ENCODE measurements at regions not wholly inside any gene's neighbourhood (a gene's known extent, or its start where the extent isn't known, plus 50 kb on each side); places are given as distances from the start of the nearest gene placed in this dataset.

DNA sequence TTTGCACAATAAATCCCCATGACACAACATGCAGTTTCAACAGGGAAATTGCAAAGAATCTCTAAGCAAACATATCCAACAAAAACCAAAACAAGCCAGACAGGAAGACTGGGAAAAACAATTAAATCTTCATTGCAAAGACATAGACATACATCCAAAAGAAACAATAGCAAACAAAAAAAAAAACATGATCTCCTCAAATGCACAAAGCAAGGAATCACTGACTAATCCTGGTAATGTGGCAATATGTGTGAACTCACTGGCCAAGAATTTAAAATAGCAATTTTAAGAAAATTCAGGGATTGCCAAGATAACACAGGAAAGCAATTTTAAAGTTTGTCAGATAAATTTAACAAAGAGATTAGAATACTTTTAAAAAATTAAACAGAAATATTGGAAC, 520.1 kb upstream of the SMC2 start:
- TF ChIP-seq, protein P1, sequence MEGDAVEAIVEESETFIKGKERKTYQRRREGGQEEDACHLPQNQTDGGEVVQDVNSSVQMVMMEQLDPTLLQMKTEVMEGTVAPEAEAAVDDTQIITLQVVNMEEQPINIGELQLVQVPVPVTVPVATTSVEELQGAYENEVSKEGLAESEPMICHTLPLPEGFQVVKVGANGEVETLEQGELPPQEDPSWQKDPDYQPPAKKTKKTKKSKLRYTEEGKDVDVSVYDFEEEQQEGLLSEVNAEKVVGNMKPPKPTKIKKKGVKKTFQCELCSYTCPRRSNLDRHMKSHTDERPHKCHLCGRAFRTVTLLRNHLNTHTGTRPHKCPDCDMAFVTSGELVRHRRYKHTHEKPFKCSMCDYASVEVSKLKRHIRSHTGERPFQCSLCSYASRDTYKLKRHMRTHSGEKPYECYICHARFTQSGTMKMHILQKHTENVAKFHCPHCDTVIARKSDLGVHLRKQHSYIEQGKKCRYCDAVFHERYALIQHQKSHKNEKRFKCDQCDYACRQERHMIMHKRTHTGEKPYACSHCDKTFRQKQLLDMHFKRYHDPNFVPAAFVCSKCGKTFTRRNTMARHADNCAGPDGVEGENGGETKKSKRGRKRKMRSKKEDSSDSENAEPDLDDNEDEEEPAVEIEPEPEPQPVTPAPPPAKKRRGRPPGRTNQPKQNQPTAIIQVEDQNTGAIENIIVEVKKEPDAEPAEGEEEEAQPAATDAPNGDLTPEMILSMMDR (tag by site-specific recombination; IDR thresholded peaks at IDR 0.05): no peak
- TF ChIP-seq ZNF530 (tag by site-specific recombination; IDR thresholded peaks at IDR 0.05; ENCODE audit: low read depth): no peak
- TF ChIP-seq ZNF23 (tag by site-specific recombination; IDR thresholded peaks at IDR 0.05; ENCODE audit: borderline replicate concordance): no peak
- TF ChIP-seq, protein P2, sequence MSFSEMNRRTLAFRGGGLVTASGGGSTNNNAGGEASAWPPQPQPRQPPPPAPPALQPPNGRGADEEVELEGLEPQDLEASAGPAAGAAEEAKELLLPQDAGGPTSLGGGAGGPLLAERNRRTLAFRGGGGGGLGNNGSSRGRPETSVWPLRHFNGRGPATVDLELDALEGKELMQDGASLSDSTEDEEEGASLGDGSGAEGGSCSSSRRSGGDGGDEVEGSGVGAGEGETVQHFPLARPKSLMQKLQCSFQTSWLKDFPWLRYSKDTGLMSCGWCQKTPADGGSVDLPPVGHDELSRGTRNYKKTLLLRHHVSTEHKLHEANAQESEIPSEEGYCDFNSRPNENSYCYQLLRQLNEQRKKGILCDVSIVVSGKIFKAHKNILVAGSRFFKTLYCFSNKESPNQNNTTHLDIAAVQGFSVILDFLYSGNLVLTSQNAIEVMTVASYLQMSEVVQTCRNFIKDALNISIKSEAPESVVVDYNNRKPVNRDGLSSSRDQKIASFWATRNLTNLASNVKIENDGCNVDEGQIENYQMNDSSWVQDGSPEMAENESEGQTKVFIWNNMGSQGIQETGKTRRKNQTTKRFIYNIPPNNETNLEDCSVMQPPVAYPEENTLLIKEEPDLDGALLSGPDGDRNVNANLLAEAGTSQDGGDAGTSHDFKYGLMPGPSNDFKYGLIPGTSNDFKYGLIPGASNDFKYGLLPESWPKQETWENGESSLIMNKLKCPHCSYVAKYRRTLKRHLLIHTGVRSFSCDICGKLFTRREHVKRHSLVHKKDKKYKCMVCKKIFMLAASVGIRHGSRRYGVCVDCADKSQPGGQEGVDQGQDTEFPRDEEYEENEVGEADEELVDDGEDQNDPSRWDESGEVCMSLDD (tag by site-specific recombination; IDR thresholded peaks at IDR 0.05): no peak
- no peak for TF ChIP-seq ZNF558 (tag by site-specific recombination; IDR thresholded peaks at IDR 0.05)
- no peak for TF ChIP-seq HOXC10 (CRISPR knock-in tag; IDR thresholded peaks at IDR 0.05)
- no peak for TF ChIP-seq MEIS1 (CRISPR knock-in tag; IDR thresholded peaks at IDR 0.05; ENCODE audit: borderline replicate concordance)
- TF ChIP-seq ZNF157 (tag by site-specific recombination; IDR thresholded peaks at IDR 0.05): no peak
- TF ChIP-seq, protein P3, sequence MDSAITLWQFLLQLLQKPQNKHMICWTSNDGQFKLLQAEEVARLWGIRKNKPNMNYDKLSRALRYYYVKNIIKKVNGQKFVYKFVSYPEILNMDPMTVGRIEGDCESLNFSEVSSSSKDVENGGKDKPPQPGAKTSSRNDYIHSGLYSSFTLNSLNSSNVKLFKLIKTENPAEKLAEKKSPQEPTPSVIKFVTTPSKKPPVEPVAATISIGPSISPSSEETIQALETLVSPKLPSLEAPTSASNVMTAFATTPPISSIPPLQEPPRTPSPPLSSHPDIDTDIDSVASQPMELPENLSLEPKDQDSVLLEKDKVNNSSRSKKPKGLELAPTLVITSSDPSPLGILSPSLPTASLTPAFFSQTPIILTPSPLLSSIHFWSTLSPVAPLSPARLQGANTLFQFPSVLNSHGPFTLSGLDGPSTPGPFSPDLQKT (IDR thresholded peaks at IDR 0.05; ENCODE audit: borderline replicate concordance, low read depth, low read length): no peak
- TF ChIP-seq KLF9 (tag by site-specific recombination; IDR thresholded peaks at IDR 0.05; ENCODE audit: low read depth): no peak
